ENCODE measurements at regions not wholly inside any gene's neighbourhood (a gene's known extent, or its start where the extent isn't known, plus 50 kb on each side); places are given as distances from the start of the nearest gene placed in this dataset.

- no peaks in the 10 kb centered on the region for H3K9me3 ChIP-seq (ENCODE audit: control insufficient read depth in 1 of 2, insufficient read depth in 1 of 2, low read length in 2 of 2)
- TF ChIP-seq CTCF (IDR thresholded peaks at IDR 0.05), result no peak
- intact Hi-C loops (cut with DNase I, micrococcal nuclease), result no loop called here
- Mint-ChIP-seq H3K9me3 (no peaks in the 10 kb centered on the region), H3K27ac (no peak overlapping the region), H3K4me3 (no peak overlapping the region), H3K4me1 (ENCODE audit: low read depth) (no peaks in the 10 kb centered on the region), H3K27me3 (no peaks in the 10 kb centered on the region), H3K36me3 (ENCODE audit: low read depth) (no peaks in the 10 kb centered on the region)
- CTCF ChIA-PET, result no interaction called here
- H3K36me3 ChIP-seq (ENCODE audit: insufficient read depth, low read length), result no peaks in the 10 kb centered on the region
- H3K27ac ChIP-seq (ENCODE audit: low read depth in 1 of 2, low read length in 2 of 2), result no peak overlapping the region
- POLR2A ChIA-PET, result no interaction called here
- no peak for DNase-seq
- no peak overlapping the region for H3K4me3 ChIP-seq (ENCODE audit: low read length)
- no peaks in the 10 kb centered on the region for H3K27me3 ChIP-seq (ENCODE audit: control insufficient read depth in 1 of 2, insufficient read depth in 2 of 2, low read length in 2 of 2)
- ATAC-seq (ENCODE audit: poor library complexity), result no peak
- no peaks in the 10 kb centered on the region for H3K4me1 ChIP-seq (ENCODE audit: insufficient read depth, low read length)
Measured at GRCh38 chr15:87799428-87799827, 457.1 kb downstream of the NTRK3 start.

GRCh38 chr15:87793725-87794124 lies 462.8 kb downstream of the NTRK3 start:
- ATAC-seq (ENCODE audit: poor library complexity) (no peak), DNase-seq (no peak)
- Mint-ChIP-seq H3K4me3 (no peak overlapping the region), H3K9me3 (peaks cover 2% of the 10 kb centered on the region), H3K4me1 (ENCODE audit: low read depth) (no peaks in the 10 kb centered on the region), H3K27me3 (no peaks in the 10 kb centered on the region), H3K27ac (no peak overlapping the region), H3K36me3 (ENCODE audit: low read depth) (no peaks in the 10 kb centered on the region)
- no peak overlapping the region for H3K27ac ChIP-seq (ENCODE audit: low read depth in 1 of 2, low read length in 2 of 2)
- no peak overlapping the region for H3K4me3 ChIP-seq (ENCODE audit: low read length)
- CTCF ChIA-PET, result no interaction called here
- no peaks in the 10 kb centered on the region for H3K36me3 ChIP-seq (ENCODE audit: insufficient read depth, low read length)
- no peaks in the 10 kb centered on the region for H3K27me3 ChIP-seq (ENCODE audit: control insufficient read depth in 1 of 2, insufficient read depth in 2 of 2, low read length in 2 of 2)
- POLR2A ChIA-PET, result no interaction called here
- intact Hi-C loops (cut with DNase I, micrococcal nuclease), result no loop called here
- H3K9me3 ChIP-seq (ENCODE audit: control insufficient read depth in 1 of 2, insufficient read depth in 1 of 2, low read length in 2 of 2), result no peaks in the 10 kb centered on the region
- TF ChIP-seq CTCF (IDR thresholded peaks at IDR 0.05), result no peak
- no peaks in the 10 kb centered on the region for H3K4me1 ChIP-seq (ENCODE audit: insufficient read depth, low read length)

GRCh38 chr15:87792250-87793040 lies 464.1 kb downstream of the NTRK3 start:
- Histone ChIP-seq H3K4me1 (ENCODE audit: insufficient read depth, low read length) (no peaks in the 10 kb centered on the region), H3K36me3 (ENCODE audit: insufficient read depth, low read length) (no peaks in the 10 kb centered on the region), H3K27me3 (ENCODE audit: control insufficient read depth in 1 of 2, insufficient read depth in 2 of 2, low read length in 2 of 2) (no peaks in the 10 kb centered on the region), H3K9me3 (ENCODE audit: control insufficient read depth in 1 of 2, insufficient read depth in 1 of 2, low read length in 2 of 2) (no peaks in the 10 kb centered on the region), H3K27ac (ENCODE audit: low read depth in 1 of 2, low read length in 2 of 2) (no peak overlapping the region), H3K4me3 (ENCODE audit: low read length) (no peak overlapping the region)
- intact Hi-C loops (cut with DNase I, micrococcal nuclease), result no loop called here
- POLR2A ChIA-PET, result no interaction called here
- H3K9me3 Mint-ChIP-seq, result peaks cover 2% of the 10 kb centered on the region
- no peaks in the 10 kb centered on the region for H3K27me3 Mint-ChIP-seq
- no peak for DNase-seq
- H3K4me1 Mint-ChIP-seq (ENCODE audit: low read depth), result no peaks in the 10 kb centered on the region
- H3K4me3 Mint-ChIP-seq, result no peak overlapping the region
- no peak for TF ChIP-seq CTCF (IDR thresholded peaks at IDR 0.05)
- H3K36me3 Mint-ChIP-seq (ENCODE audit: low read depth), result no peaks in the 10 kb centered on the region
- no peak overlapping the region for H3K27ac Mint-ChIP-seq
- CTCF ChIA-PET, result no interaction called here
- no peak for ATAC-seq (ENCODE audit: poor library complexity)

Data from CD4-positive, alpha-beta T cell (primary cell).